IPS-18a (cell line): ENCODE measurements at regions not wholly inside any gene's neighbourhood (a gene's known extent, or its start where the extent isn't known, plus 50 kb on each side); places are given as distances from the start of the nearest gene placed in this dataset.
"Not testable (repeated sequence)": the region's sequence is repeated elsewhere in the genome, so short reads cannot be mapped to it uniquely, and the experiment has no call there.

ENCODE experiments used
- H3K27ac ChIP-seq: one replicate; pipeline ENCODE4 v1.5.1; 2013; ENCODE audit warnings: low read length
- H3K27me3 ChIP-seq: one replicate; pipeline ENCODE4 v1.6.1; 2013; ENCODE audit warnings: mild to moderate bottlenecking, low read length; ENCODE audit not compliant: control insufficient read depth, insufficient read depth
- H3K36me3 ChIP-seq: one replicate; pipeline ENCODE4 v1.6.1; 2013; ENCODE audit warnings: low read depth, low read length; ENCODE audit not compliant: control insufficient read depth
- H3K4me1 ChIP-seq: one replicate; pipeline ENCODE4 v1.6.1; 2013; ENCODE audit warnings: low read depth, low read length; ENCODE audit not compliant: control insufficient read depth
- H3K4me3 ChIP-seq: one replicate; pipeline ENCODE4 v1.5.1; 2013; ENCODE audit warnings: low read length
- H3K9ac ChIP-seq: one replicate; pipeline ENCODE4 v1.6.1; 2013; ENCODE audit warnings: mild to moderate bottlenecking, low read length, moderate library complexity
- H3K9me3 ChIP-seq: one replicate; pipeline ENCODE4 v1.6.1; 2013; ENCODE audit warnings: low read depth, low read length; ENCODE audit not compliant: control insufficient read depth

GRCh38 chr4:10806953-10807645 lies 122.5 kb upstream of the CLNK start:
- Histone ChIP-seq H3K4me3 (no peak overlapping the region), H3K9ac (no peak overlapping the region), H3K4me1 (no peaks in the 10 kb centered on the region), H3K27ac (no peak overlapping the region), H3K27me3 (no peaks in the 10 kb centered on the region), H3K9me3 (no peaks in the 10 kb centered on the region), H3K36me3 (no peaks in the 10 kb centered on the region)

DNA sequence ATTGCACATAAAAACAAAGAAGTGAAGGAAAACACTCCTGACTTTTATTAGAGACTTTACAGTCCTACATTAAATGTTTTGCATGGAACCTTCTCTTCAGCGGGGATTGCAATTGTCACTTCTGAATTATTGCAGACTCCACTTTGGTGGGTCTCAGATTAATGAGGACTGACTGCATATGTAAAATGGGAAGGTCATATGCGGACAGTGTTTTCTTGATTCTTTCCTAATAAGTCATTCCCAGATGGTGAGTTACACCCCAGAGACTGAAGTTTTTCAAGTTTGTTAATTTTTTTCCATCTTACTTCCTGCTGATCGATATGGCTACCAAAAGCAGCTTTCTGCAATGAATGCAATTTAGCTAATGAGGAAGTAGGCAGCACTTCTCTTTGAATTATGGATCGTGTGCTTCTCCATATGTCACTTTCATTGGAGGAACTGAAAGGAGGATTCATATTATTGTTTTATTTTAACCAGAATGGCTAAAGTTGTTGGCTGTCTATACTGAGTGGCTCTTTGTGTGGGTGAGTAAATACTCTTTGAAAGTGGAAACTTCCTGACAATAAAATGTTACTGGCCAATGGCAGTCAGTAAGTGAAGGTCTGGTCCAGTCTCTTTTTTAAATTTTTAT lies 119.3 kb upstream of the CLNK start:
- Histone ChIP-seq H3K27me3 (no peaks in the 10 kb centered on the region), H3K4me1 (no peaks in the 10 kb centered on the region), H3K27ac (no peak overlapping the region), H3K9me3 (no peaks in the 10 kb centered on the region), H3K9ac (no peak overlapping the region), H3K4me3 (no peak overlapping the region), H3K36me3 (no peaks in the 10 kb centered on the region)

DNA sequence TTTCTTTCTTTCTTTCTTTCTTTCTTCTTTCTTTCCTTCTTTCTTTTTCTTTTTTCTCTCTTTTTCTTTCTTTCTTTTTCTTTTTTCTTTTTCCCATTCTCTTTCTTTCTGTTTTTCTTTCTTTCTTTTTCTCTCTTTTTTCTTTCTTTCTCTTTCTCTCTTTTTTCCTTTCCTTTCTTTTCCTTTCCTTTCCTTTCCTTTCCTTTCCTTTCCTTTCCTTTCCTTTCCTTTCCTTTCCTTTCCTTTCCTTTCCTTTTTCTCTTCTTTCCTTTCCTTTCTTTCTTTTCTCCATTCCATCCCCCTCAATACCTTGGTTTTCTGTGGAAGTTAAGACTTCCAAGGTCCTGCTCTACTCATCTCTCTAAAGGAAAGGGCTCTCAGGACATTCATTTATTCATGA lies 102.8 kb upstream of the CLNK start:
- H3K27ac ChIP-seq = no peak overlapping the region
- H3K9me3 ChIP-seq = no peaks in the 10 kb centered on the region
- H3K4me3 ChIP-seq = no peak overlapping the region

DNA sequence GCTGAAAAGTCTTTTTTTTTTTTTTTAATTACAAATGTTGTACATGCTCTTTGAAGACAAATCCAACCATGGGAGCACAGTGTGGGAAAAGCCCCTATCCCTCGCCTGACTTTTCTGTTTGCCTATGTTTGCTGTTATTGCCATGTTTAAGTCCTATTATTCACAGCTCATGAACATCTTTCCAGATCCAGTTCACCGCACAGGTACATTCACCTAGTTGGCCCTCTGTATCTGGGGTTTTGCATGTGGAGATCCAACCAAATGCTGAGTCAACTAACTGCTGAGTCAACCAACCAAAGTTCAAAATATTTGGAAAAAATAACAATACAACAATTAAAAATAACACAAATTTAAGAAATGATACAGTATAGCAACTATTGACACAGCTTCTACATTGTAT lies 100.1 kb upstream of the CLNK start:
- no peak overlapping the region for H3K4me3 ChIP-seq
- no peaks in the 10 kb centered on the region for H3K9me3 ChIP-seq
- H3K27ac ChIP-seq = no peak overlapping the region
- H3K36me3 ChIP-seq = no peaks in the 10 kb centered on the region
- H3K4me1 ChIP-seq = peaks cover 5% of the 10 kb centered on the region
- H3K9ac ChIP-seq = no peak overlapping the region
- H3K27me3 ChIP-seq = no peaks in the 10 kb centered on the region

More for the DNA sequence above, 102.8 kb upstream of the CLNK start:
- H3K9ac ChIP-seq = no peak overlapping the region
- no peaks in the 10 kb centered on the region for H3K27me3 ChIP-seq
- no peaks in the 10 kb centered on the region for H3K36me3 ChIP-seq
- H3K4me1 ChIP-seq = peaks cover 5% of the 10 kb centered on the region

GRCh38 chr4:10783351-10783750 lies 98.8 kb upstream of the CLNK start:
- Histone ChIP-seq H3K4me1 (peaks cover 5% of the 10 kb centered on the region), H3K4me3 (no peak overlapping the region), H3K9me3 (no peaks in the 10 kb centered on the region), H3K36me3 (no peaks in the 10 kb centered on the region), H3K27ac (no peak overlapping the region), H3K9ac (no peak overlapping the region), H3K27me3 (no peaks in the 10 kb centered on the region)

GRCh38 chr4:10781805-10782204 lies 97.2 kb upstream of the CLNK start:
- Histone ChIP-seq H3K27me3 (no peaks in the 10 kb centered on the region), H3K4me3 (no peak overlapping the region), H3K36me3 (no peaks in the 10 kb centered on the region), H3K27ac (no peak overlapping the region), H3K4me1 (peaks cover 5% of the 10 kb centered on the region), H3K9ac (no peak overlapping the region), H3K9me3 (no peaks in the 10 kb centered on the region)

GRCh38 chr4:10780803-10781202 lies 96.2 kb upstream of the CLNK start:
- H3K9me3 ChIP-seq, H3K27ac ChIP-seq, H3K9ac ChIP-seq, H3K36me3 ChIP-seq, H3K4me1 ChIP-seq, H3K27me3 ChIP-seq, H3K4me3 ChIP-seq: not testable (repeated sequence)

- H3K4me3 ChIP-seq, H3K27me3 ChIP-seq, H3K27ac ChIP-seq, H3K9ac ChIP-seq, H3K36me3 ChIP-seq, H3K9me3 ChIP-seq, H3K4me1 ChIP-seq: not testable (repeated sequence)
Observed at GRCh38 chr4:10775132-10775531, 90.6 kb upstream of the CLNK start.

DNA sequence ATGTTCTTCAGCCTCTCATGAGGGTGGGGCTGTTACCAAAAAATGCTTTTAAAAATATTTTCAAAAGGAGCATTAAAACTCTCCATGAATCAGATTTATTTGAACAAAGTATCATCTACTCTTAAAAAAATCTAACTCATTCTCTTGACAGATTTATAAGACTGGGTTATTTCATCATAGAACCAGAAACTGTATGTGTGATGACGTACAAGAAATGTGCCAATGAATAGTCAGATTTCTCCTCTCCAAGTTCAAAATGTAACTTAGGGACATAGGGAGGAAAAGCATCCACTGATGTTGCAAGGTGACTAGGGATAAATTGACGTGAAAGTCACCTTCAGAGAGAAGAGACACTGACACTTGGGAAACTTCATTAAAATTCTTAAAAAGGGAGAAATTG lies 89.1 kb upstream of the CLNK start:
- Histone ChIP-seq H3K27ac (no peak overlapping the region), H3K4me3 (no peak overlapping the region), H3K9ac (no peak overlapping the region), H3K27me3 (no peaks in the 10 kb centered on the region), H3K9me3 (no peaks in the 10 kb centered on the region), H3K36me3 (no peaks in the 10 kb centered on the region), H3K4me1 (no peaks in the 10 kb centered on the region)

- Histone ChIP-seq H3K4me1 (no peaks in the 10 kb centered on the region), H3K27ac (no peak overlapping the region), H3K4me3 (no peak overlapping the region), H3K9ac (no peak overlapping the region), H3K27me3 (no peaks in the 10 kb centered on the region), H3K36me3 (no peaks in the 10 kb centered on the region), H3K9me3 (no peaks in the 10 kb centered on the region)
Observed at GRCh38 chr4:10773010-10773409, 88.4 kb upstream of the CLNK start.

- H3K4me1 ChIP-seq = no peaks in the 10 kb centered on the region
- no peaks in the 10 kb centered on the region for H3K9me3 ChIP-seq
- no peak overlapping the region for H3K4me3 ChIP-seq
- H3K36me3 ChIP-seq = no peaks in the 10 kb centered on the region
- no peak overlapping the region for H3K27ac ChIP-seq
- H3K9ac ChIP-seq = no peak overlapping the region
- H3K27me3 ChIP-seq = no peaks in the 10 kb centered on the region
Observed at GRCh38 chr4:10765386-10765785, 80.8 kb upstream of the CLNK start.

DNA sequence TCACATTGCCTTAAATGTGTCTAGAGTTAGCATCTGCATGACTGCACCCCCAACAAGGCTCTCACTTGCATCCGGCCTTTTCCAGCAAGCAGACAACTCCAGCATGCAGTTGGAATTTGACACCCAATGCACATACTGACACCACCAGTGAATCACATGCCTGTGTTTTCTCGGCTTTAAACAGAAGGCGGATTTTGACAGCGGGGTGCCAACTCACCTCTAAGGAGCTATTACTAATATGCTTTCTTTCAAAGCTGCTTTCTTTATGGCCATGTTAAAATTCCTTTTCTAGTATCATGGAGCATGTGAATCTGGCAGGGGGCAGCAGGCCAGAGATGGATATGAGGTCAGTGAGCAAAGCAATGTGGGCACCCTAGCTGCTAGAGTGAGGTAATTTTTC lies 78.0 kb upstream of the CLNK start:
- H3K27ac ChIP-seq = no peak overlapping the region
- no peaks in the 10 kb centered on the region for H3K9me3 ChIP-seq
- H3K9ac ChIP-seq = no peak overlapping the region
- H3K4me1 ChIP-seq = no peaks in the 10 kb centered on the region
- no peaks in the 10 kb centered on the region for H3K27me3 ChIP-seq
- H3K4me3 ChIP-seq = no peak overlapping the region
- H3K36me3 ChIP-seq = no peaks in the 10 kb centered on the region
